NK-92 treated with Interleukin-12 subunit alpha and Interleukin-12 subunit beta, amount 100 ng/mL, for 24 hours (cell line): ENCODE measurements at regions not wholly inside any gene's neighbourhood (a gene's known extent, or its start where the extent isn't known, plus 50 kb on each side); places are given as distances from the start of the nearest gene placed in this dataset.

Experiments
- DNase-seq: peaks from one replicate; lab custom pipeline; 2025; lab: John Stamatoyannopoulos, UW

GRCh38 chr12:90899456-90900182 lies 55.4 kb downstream of the CCER1 start:
- DNase-seq = no peak

- DNase-seq = no peak
Measured at GRCh38 chr12:90897986-90898385, 57.0 kb downstream of the CCER1 start.

GRCh38 chr12:90897316-90897715 lies 57.7 kb downstream of the CCER1 start:
- no peak for DNase-seq

- DNase-seq = no peak
Measured at GRCh38 chr12:90896821-90897220, 58.2 kb downstream of the CCER1 start.

GRCh38 chr12:90896164-90896563 lies 58.8 kb downstream of the CCER1 start:
- DNase-seq = no peak

- DNase-seq = no peak
Measured at GRCh38 chr12:90888316-90888715, 66.7 kb downstream of the CCER1 start.

GRCh38 chr12:90883456-90883855 lies 71.5 kb downstream of the CCER1 start:
- no peak for DNase-seq

GRCh38 chr12:90871726-90872096 lies 83.3 kb downstream of the CCER1 start:
- DNase-seq = no peak

GRCh38 chr12:90870971-90871725 lies 83.8 kb downstream of the CCER1 start:
- no peak for DNase-seq

GRCh38 chr12:90868626-90869025 lies 86.3 kb downstream of the CCER1 start:
- no peak for DNase-seq

GRCh38 chr12:90859591-90859990 lies 95.4 kb downstream of the CCER1 start:
- DNase-seq = no peak

GRCh38 chr12:90858252-90858651 lies 96.7 kb downstream of the CCER1 start:
- no peak for DNase-seq

GRCh38 chr12:90855534-90855933 lies 99.4 kb downstream of the CCER1 start:
- no peak for DNase-seq

- no peak for DNase-seq
Measured at GRCh38 chr12:90854136-90854689, 100.8 kb downstream of the CCER1 start.

GRCh38 chr12:90851800-90852718 lies 102.9 kb downstream of the CCER1 start:
- no peak for DNase-seq

GRCh38 chr12:90842477-90842876 lies 112.5 kb downstream of the CCER1 start:
- no peak for DNase-seq

- no peak for DNase-seq
Measured at GRCh38 chr12:90841336-90841735, 113.6 kb downstream of the CCER1 start.

GRCh38 chr12:90839346-90839745 lies 115.6 kb downstream of the CCER1 start:
- DNase-seq = no peak

GRCh38 chr12:90836689-90837088 lies 118.3 kb downstream of the CCER1 start:
- DNase-seq = no peak

- no peak for DNase-seq
Measured at GRCh38 chr12:90833228-90833627, 121.7 kb downstream of the CCER1 start.

GRCh38 chr12:90832427-90832826 lies 122.5 kb downstream of the CCER1 start:
- DNase-seq = no peak

- no peak for DNase-seq
Measured at GRCh38 chr12:90831712-90832111, 123.3 kb downstream of the CCER1 start.
